Caco-2 (cell line): ENCODE measurements at regions not wholly inside any gene's neighbourhood (a gene's known extent, or its start where the extent isn't known, plus 50 kb on each side); places are given as distances from the start of the nearest gene placed in this dataset.

Source experiments
- BruUV-seq: library from RNA; stranded (reverse); fragments of 400-500 nt; replicated peaks from 2 replicates; lab custom pipeline; 2021; lab: Mats Ljungman, UMichigan
- CTCF ChIA-PET: fragments of 300-600 bp; sonication (Branson Sonifier 250); formaldehyde crosslinking; loops from one replicate; lab custom pipeline; 2022; ENCODE audit warnings: antibody characterized with exemption; lab: Charles Lee
- POLR2A ChIA-PET: fragments of 300-600 bp; sonication (Branson Sonifier 250); formaldehyde crosslinking; loops from one replicate; lab custom pipeline; 2022; ENCODE audit warnings: antibody characterized with exemption; lab: Charles Lee
- DNase-seq, 2 experiments: peaks; one replicate each; pipeline versions ENCODE4 v3.0.0 to v3.0.0-alpha.2; 2020 to 2022
- H3K27me3 ChIP-seq: replicated peaks from 2 replicates; pipeline ENCODE4 v1.6.0; 2011; ENCODE audit warnings: low read length; ENCODE audit not compliant: control insufficient read depth, insufficient read depth
- H3K36me3 ChIP-seq: 2 replicates; pipeline ENCODE4 v1.5.1; 2011; ENCODE audit warnings: low read length; ENCODE audit not compliant: control insufficient read depth, insufficient read depth
- H3K4me1 ChIP-seq: fragments of 250-450 bp; sonication (Bioruptor Pico); 2 replicates; pipeline ENCODE4 v1.5.1; 2020; ENCODE audit warnings: mild to moderate bottlenecking
- H3K4me3 ChIP-seq: 2 replicates; pipeline ENCODE4 v1.5.1; 2011; ENCODE audit warnings: low read depth, mild to moderate bottlenecking, control low read depth, low read length
- H3K9me3 ChIP-seq: fragments of 250-450 bp; sonication (Bioruptor Pico); 2 replicates; pipeline ENCODE4 v1.5.1; 2020; ENCODE audit warnings: mild to moderate bottlenecking, moderate library complexity
- H3K27ac Mint-ChIP-seq: one replicate; pipeline ENCODE4 v1.8.0; 2022; ENCODE audit warnings: mixed read lengths; ENCODE audit not compliant: unreplicated experiment
- H3K27me3 Mint-ChIP-seq: one replicate; pipeline ENCODE4 v1.8.0; 2022; ENCODE audit warnings: mixed read lengths; ENCODE audit not compliant: insufficient read depth, unreplicated experiment
- H3K36me3 Mint-ChIP-seq: one replicate; pipeline ENCODE4 v1.8.0; 2022; ENCODE audit warnings: mild to moderate bottlenecking, mixed read lengths; ENCODE audit not compliant: insufficient read depth, unreplicated experiment
- H3K4me1 Mint-ChIP-seq: one replicate; pipeline ENCODE4 v1.8.0; 2022; ENCODE audit warnings: low read depth, mixed read lengths; ENCODE audit not compliant: unreplicated experiment
- H3K4me3 Mint-ChIP-seq: one replicate; pipeline ENCODE4 v1.8.0; 2022; ENCODE audit warnings: mild to moderate bottlenecking, moderate library complexity, mixed read lengths; ENCODE audit not compliant: unreplicated experiment
- H3K9me3 Mint-ChIP-seq: one replicate; pipeline ENCODE4 v1.8.0; 2022; ENCODE audit warnings: mixed read lengths; ENCODE audit not compliant: unreplicated experiment
- intact Hi-C: fragments of 100-400 bp; cut with micrococcal nuclease; formaldehyde crosslinking; loops from one replicate; pipeline ENCODE4 v1.10.0; 2022; ENCODE audit not compliant: unreplicated experiment
- TF ChIP-seq, protein P1 (sequence below), 2 experiments: fragments of 200-600 bp in 1 of 2; IDR thresholded peaks; 1 replicate in 1 of 2; 2 replicates in 1 of 2; pipeline versions ENCODE4 v1.5.1 to v1.8.0; 2011 to 2022; ENCODE audit warnings: antibody characterized with exemption in 1 of 2, control low read depth in 1 of 2, inconsistent platforms in 1 of 2, low read depth in 1 of 2, low read length in 1 of 2, mild to moderate bottlenecking in 1 of 2, moderate library complexity in 1 of 2; ENCODE audit not compliant: insufficient read depth in 1 of 2, severe bottlenecking in 1 of 2, unreplicated experiment in 1 of 2

DNA sequence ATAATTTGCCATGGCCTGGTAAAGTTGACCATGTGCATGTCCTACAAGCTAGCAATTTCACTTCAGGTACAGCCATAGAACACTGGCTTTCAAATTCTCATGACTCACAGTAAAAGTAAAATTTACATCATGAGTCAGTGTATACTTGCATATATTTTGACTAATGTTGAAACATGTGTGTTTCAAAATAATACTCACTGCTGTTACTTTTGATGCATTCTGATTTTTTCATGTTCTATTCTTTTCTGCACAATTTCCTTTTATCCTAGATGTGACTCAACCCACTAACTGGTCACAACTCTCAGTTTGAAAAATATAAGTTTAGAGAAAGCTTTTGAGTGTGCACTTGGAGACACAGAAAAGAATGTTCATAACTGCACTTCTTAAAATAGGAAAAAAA lies 365.7 kb downstream of the FGF13 start:
- CTCF ChIA-PET, result no interaction called here
- TF ChIP-seq, protein P1, sequence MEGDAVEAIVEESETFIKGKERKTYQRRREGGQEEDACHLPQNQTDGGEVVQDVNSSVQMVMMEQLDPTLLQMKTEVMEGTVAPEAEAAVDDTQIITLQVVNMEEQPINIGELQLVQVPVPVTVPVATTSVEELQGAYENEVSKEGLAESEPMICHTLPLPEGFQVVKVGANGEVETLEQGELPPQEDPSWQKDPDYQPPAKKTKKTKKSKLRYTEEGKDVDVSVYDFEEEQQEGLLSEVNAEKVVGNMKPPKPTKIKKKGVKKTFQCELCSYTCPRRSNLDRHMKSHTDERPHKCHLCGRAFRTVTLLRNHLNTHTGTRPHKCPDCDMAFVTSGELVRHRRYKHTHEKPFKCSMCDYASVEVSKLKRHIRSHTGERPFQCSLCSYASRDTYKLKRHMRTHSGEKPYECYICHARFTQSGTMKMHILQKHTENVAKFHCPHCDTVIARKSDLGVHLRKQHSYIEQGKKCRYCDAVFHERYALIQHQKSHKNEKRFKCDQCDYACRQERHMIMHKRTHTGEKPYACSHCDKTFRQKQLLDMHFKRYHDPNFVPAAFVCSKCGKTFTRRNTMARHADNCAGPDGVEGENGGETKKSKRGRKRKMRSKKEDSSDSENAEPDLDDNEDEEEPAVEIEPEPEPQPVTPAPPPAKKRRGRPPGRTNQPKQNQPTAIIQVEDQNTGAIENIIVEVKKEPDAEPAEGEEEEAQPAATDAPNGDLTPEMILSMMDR (IDR thresholded peaks at IDR 0.05; ENCODE audit: insufficient read depth in 1 of 2, low read depth in 1 of 2, low read length in 1 of 2, severe bottlenecking in 1 of 2, unreplicated experiment in 1 of 2), result no peak
- Histone ChIP-seq H3K36me3 (no peaks in the 10 kb centered on the region), H3K27me3 (no peaks in the 10 kb centered on the region), H3K4me1 (no peaks in the 10 kb centered on the region), H3K9me3 (no peaks in the 10 kb centered on the region), H3K4me3 (no peak overlapping the region)
- no peak for DNase-seq
- POLR2A ChIA-PET, result no interaction called here
- H3K27ac Mint-ChIP-seq, result no peak overlapping the region
- intact Hi-C loops, result no loop called here
- no peaks in the 10 kb centered on the region for H3K36me3 Mint-ChIP-seq
- H3K4me1 Mint-ChIP-seq, result no peaks in the 10 kb centered on the region
- no peak overlapping the region for H3K4me3 Mint-ChIP-seq
- no TSS peak for BruUV-seq
- no peaks in the 10 kb centered on the region for H3K27me3 Mint-ChIP-seq
- no peaks in the 10 kb centered on the region for H3K9me3 Mint-ChIP-seq

DNA sequence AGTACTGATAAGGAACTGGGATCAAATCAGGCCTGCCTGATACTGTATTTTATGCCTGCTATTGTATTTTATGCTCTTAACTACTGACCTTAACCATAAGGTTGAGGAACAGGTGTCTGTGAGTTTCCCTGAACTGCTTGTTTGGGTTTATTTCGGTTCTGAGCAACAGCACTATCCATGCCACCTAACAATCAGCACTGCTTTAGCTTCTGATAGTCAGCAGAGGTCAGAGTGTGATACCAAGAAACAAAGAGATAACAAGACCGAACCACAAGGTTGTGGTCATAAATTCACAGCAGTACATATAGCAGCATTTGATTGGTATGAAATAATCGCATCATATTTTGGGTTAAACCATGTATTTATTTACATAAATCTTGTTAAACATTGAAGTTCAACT lies 362.2 kb downstream of the FGF13 start:
- Histone ChIP-seq H3K4me1 (no peaks in the 10 kb centered on the region), H3K36me3 (no peaks in the 10 kb centered on the region), H3K4me3 (no peak overlapping the region), H3K27me3 (no peaks in the 10 kb centered on the region), H3K9me3 (no peaks in the 10 kb centered on the region)
- Mint-ChIP-seq H3K36me3 (no peaks in the 10 kb centered on the region), H3K9me3 (no peaks in the 10 kb centered on the region), H3K4me3 (no peak overlapping the region), H3K4me1 (no peaks in the 10 kb centered on the region), H3K27ac (no peak overlapping the region), H3K27me3 (no peaks in the 10 kb centered on the region)
- CTCF ChIA-PET, result no interaction called here
- no TSS peak for BruUV-seq
- TF ChIP-seq, protein P1 (IDR thresholded peaks at IDR 0.05; ENCODE audit: insufficient read depth in 1 of 2, low read depth in 1 of 2, low read length in 1 of 2, severe bottlenecking in 1 of 2, unreplicated experiment in 1 of 2), result no peak
- DNase-seq, result no peak
- POLR2A ChIA-PET, result no interaction called here
- intact Hi-C loops, result no loop called here

DNA sequence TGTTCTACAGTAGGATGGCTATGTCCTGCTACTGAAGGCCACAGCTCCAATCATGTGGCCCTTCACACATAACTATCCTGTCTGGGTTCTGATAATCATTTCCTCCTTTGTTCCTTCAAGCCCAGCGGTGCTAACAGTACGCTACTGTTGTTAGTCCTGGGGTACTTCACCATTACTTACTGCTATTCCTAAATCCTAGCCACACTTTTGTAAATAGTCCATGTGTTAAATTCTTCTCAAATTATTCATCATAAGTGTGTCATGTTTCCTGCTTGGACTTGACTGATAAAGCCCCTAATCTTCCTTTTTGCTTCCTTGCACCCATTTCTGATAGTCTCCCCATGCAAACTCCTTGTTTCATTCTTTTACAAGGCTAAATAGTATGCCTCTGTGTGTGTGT lies 332.6 kb downstream of the FGF13 start:
- Mint-ChIP-seq H3K27ac (no peak overlapping the region), H3K4me3 (no peak overlapping the region)
- POLR2A ChIA-PET, result no interaction called here

More for the DNA sequence above, 332.6 kb downstream of the FGF13 start:
- H3K4me3 ChIP-seq, result no peak overlapping the region
- H3K4me1 ChIP-seq, result no peaks in the 10 kb centered on the region
- intact Hi-C loops, result no loop called here
- Mint-ChIP-seq H3K4me1 (no peaks in the 10 kb centered on the region), H3K36me3 (no peaks in the 10 kb centered on the region), H3K27me3 (no peaks in the 10 kb centered on the region), H3K9me3 (peaks cover 11% of the 10 kb centered on the region)
- CTCF ChIA-PET, result no interaction called here
- DNase-seq, result no peak
- no peaks in the 10 kb centered on the region for H3K36me3 ChIP-seq
- H3K9me3 ChIP-seq, result no peaks in the 10 kb centered on the region
- H3K27me3 ChIP-seq, result no peaks in the 10 kb centered on the region
- no TSS peak for BruUV-seq
- TF ChIP-seq, protein P1 (IDR thresholded peaks at IDR 0.05; ENCODE audit: insufficient read depth in 1 of 2, low read depth in 1 of 2, low read length in 1 of 2, severe bottlenecking in 1 of 2, unreplicated experiment in 1 of 2), result no peak
